Right lung (tissue), 2 donors: ENCODE measurements at regions not wholly inside any gene's neighbourhood (a gene's known extent, or its start where the extent isn't known, plus 50 kb on each side); places are given as distances from the start of the nearest gene placed in this dataset.
A peak's percentile ranks its signal among the peaks of the same experiment; 100 is the strongest.

Source experiments
- DNase-seq, 2 donors: peaks; one replicate each; pipeline ENCODE4 v3.0.0-alpha.2; 2013

- DNase-seq, result no peak
Observed at GRCh38 chr6:88558981-88559380, 392.8 kb upstream of the CNR1 start.

- DNase-seq, result no peak
Observed at GRCh38 chr6:88556663-88557062, 390.5 kb upstream of the CNR1 start.

- DNase-seq, result no peak
Observed at GRCh38 chr6:88548891-88549505, 382.9 kb upstream of the CNR1 start.

- DNase-seq, result no peak
Observed at GRCh38 chr6:88547768-88548167, 381.6 kb upstream of the CNR1 start.

- DNase-seq, result no peak
Observed at GRCh38 chr6:88545991-88546390, 379.8 kb upstream of the CNR1 start.

- DNase-seq, result no peak
Observed at GRCh38 chr6:88544986-88545612, 379.0 kb upstream of the CNR1 start.

- DNase-seq, result no peak
Observed at GRCh38 chr6:88539295-88539764, 373.2 kb upstream of the CNR1 start.

GRCh38 chr6:88538840-88539239, 372.7 kb upstream of the CNR1 start:
- no peak for DNase-seq

GRCh38 chr6:88538130-88538706, 372.1 kb upstream of the CNR1 start:
- peak in 1 of 2 donors; percentile 11 for DNase-seq

GRCh38 chr6:88536071-88536625, 370.0 kb upstream of the CNR1 start:
- DNase-seq, result no peak

- DNase-seq, result no peak
Observed at GRCh38 chr6:88535306-88535705, 369.2 kb upstream of the CNR1 start.

GRCh38 chr6:88532241-88532860, 366.2 kb upstream of the CNR1 start:
- no peak for DNase-seq

GRCh38 chr6:88529726-88530125, 363.6 kb upstream of the CNR1 start:
- DNase-seq, result no peak

GRCh38 chr6:88520445-88520844, 354.3 kb upstream of the CNR1 start:
- no peak for DNase-seq

GRCh38 chr6:88520017-88520338, 353.8 kb upstream of the CNR1 start:
- no peak for DNase-seq

GRCh38 chr6:88519301-88520016, 353.3 kb upstream of the CNR1 start:
- no peak for DNase-seq

- DNase-seq, result no peak
Observed at GRCh38 chr6:88517737-88518136, 351.6 kb upstream of the CNR1 start.

- DNase-seq, result no peak
Observed at GRCh38 chr6:88513920-88514319, 347.8 kb upstream of the CNR1 start.

- DNase-seq, result no peak
Observed at GRCh38 chr6:88513471-88513870, 347.3 kb upstream of the CNR1 start.

- DNase-seq, result no peak
Observed at GRCh38 chr6:88512951-88513350, 346.8 kb upstream of the CNR1 start.

GRCh38 chr6:88502391-88502790, 336.2 kb upstream of the CNR1 start:
- DNase-seq, result no peak
